ENCODE measurements at regions not wholly inside any gene's neighbourhood (a gene's known extent, or its start where the extent isn't known, plus 50 kb on each side); places are given as distances from the start of the nearest gene placed in this dataset.

DNA sequence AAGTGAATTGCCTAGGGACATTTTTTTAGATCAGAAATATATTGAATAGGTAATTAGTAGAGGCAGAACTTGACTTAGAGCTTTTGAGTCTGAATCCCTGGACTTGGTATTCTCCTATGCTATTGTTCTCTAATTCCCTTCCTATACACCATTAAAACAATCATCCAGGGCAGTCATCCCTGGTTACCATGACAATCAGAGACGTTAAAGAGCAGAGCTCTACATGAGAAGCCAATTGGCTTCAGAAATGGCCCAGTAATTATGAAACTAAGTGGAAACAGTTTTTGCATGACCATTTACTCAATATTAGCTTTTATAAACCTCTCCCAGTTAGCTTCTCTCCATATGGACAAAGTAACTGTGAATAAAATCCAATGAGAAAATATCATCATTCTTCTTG is 182.1 kb upstream of the TP63 start:
- TF ChIP-seq, protein P1, sequence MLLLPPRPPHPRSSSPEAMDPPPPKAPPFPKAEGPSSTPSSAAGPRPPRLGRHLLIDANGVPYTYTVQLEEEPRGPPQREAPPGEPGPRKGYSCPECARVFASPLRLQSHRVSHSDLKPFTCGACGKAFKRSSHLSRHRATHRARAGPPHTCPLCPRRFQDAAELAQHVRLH (tag by site-specific recombination; IDR thresholded peaks at IDR 0.05): no peak
- TF ChIP-seq, protein P2, sequence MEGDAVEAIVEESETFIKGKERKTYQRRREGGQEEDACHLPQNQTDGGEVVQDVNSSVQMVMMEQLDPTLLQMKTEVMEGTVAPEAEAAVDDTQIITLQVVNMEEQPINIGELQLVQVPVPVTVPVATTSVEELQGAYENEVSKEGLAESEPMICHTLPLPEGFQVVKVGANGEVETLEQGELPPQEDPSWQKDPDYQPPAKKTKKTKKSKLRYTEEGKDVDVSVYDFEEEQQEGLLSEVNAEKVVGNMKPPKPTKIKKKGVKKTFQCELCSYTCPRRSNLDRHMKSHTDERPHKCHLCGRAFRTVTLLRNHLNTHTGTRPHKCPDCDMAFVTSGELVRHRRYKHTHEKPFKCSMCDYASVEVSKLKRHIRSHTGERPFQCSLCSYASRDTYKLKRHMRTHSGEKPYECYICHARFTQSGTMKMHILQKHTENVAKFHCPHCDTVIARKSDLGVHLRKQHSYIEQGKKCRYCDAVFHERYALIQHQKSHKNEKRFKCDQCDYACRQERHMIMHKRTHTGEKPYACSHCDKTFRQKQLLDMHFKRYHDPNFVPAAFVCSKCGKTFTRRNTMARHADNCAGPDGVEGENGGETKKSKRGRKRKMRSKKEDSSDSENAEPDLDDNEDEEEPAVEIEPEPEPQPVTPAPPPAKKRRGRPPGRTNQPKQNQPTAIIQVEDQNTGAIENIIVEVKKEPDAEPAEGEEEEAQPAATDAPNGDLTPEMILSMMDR (tag by site-specific recombination; IDR thresholded peaks at IDR 0.05): no peak
- TF ChIP-seq WT1 (tag by site-specific recombination; IDR thresholded peaks at IDR 0.05) (no peak), ZNF510 (tag by site-specific recombination; IDR thresholded peaks at IDR 0.05; ENCODE audit: insufficient replicate concordance) (no peak), KLF9 (tag by site-specific recombination; IDR thresholded peaks at IDR 0.05; ENCODE audit: low read depth) (no peak), KLF16 (tag by site-specific recombination; IDR thresholded peaks at IDR 0.05) (no peak)
- TF ChIP-seq, protein P3, sequence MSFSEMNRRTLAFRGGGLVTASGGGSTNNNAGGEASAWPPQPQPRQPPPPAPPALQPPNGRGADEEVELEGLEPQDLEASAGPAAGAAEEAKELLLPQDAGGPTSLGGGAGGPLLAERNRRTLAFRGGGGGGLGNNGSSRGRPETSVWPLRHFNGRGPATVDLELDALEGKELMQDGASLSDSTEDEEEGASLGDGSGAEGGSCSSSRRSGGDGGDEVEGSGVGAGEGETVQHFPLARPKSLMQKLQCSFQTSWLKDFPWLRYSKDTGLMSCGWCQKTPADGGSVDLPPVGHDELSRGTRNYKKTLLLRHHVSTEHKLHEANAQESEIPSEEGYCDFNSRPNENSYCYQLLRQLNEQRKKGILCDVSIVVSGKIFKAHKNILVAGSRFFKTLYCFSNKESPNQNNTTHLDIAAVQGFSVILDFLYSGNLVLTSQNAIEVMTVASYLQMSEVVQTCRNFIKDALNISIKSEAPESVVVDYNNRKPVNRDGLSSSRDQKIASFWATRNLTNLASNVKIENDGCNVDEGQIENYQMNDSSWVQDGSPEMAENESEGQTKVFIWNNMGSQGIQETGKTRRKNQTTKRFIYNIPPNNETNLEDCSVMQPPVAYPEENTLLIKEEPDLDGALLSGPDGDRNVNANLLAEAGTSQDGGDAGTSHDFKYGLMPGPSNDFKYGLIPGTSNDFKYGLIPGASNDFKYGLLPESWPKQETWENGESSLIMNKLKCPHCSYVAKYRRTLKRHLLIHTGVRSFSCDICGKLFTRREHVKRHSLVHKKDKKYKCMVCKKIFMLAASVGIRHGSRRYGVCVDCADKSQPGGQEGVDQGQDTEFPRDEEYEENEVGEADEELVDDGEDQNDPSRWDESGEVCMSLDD (tag by site-specific recombination; IDR thresholded peaks at IDR 0.05): no peak
- TF ChIP-seq, protein P4, sequence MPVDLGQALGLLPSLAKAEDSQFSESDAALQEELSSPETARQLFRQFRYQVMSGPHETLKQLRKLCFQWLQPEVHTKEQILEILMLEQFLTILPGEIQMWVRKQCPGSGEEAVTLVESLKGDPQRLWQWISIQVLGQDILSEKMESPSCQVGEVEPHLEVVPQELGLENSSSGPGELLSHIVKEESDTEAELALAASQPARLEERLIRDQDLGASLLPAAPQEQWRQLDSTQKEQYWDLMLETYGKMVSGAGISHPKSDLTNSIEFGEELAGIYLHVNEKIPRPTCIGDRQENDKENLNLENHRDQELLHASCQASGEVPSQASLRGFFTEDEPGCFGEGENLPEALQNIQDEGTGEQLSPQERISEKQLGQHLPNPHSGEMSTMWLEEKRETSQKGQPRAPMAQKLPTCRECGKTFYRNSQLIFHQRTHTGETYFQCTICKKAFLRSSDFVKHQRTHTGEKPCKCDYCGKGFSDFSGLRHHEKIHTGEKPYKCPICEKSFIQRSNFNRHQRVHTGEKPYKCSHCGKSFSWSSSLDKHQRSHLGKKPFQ (tag by site-specific recombination; IDR thresholded peaks at IDR 0.05): no peak
- TF ChIP-seq, protein P5, sequence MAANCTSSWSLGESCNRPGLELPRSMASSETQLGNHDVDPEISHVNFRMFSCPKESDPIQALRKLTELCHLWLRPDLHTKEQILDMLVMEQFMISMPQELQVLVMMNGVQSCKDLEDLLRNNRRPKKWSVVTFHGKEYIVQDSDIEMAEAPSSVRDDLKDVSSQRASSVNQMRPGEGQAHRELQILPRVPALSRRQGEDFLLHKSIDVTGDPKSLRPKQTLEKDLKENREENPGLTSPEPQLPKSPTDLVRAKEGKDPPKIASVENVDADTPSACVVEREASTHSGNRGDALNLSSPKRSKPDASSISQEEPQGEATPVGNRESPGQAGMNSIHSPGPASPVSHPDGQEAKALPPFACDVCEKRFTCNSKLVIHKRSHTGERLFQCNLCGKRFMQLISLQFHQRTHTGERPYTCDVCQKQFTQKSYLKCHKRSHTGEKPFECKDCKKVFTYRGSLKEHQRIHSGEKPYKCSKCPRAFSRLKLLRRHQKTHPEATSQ (tag by site-specific recombination; IDR thresholded peaks at IDR 0.05): no peak

All from HEK293 (cell line).